ENCODE measurements at regions not wholly inside any gene's neighbourhood (a gene's known extent, or its start where the extent isn't known, plus 50 kb on each side); places are given as distances from the start of the nearest gene placed in this dataset.
"Not testable (repeated sequence)": the region's sequence is repeated elsewhere in the genome, so short reads cannot be mapped to it uniquely, and the experiment has no call there.

- TF ChIP-seq POLR2A (IDR thresholded peaks at IDR 0.05; ENCODE audit: extremely low read depth, insufficient read length) (no peak), MYC (IDR thresholded peaks at IDR 0.05; ENCODE audit: low read depth, low read length) (no peak), CTCF (IDR thresholded peaks at IDR 0.05; ENCODE audit: low read depth, low read length) (no peak)
- TF ChIP-seq, protein P1, sequence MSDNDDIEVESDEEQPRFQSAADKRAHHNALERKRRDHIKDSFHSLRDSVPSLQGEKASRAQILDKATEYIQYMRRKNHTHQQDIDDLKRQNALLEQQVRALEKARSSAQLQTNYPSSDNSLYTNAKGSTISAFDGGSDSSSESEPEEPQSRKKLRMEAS (IDR thresholded peaks at IDR 0.05; ENCODE audit: low read depth, low read length) = no peak
- H3K4me3 ChIP-seq (ENCODE audit: low read depth, low read length) = no peak overlapping the region
- DNase-seq (ENCODE audit: low read depth) = no peak
Observed at GRCh38 chr3:117853923-117854668, 1144.5 kb downstream of the TUSC7 start.

- H3K4me3 ChIP-seq (ENCODE audit: low read depth, low read length) = no peak overlapping the region
- TF ChIP-seq CTCF (IDR thresholded peaks at IDR 0.05; ENCODE audit: low read depth, low read length) (no peak), MYC (IDR thresholded peaks at IDR 0.05; ENCODE audit: low read depth, low read length) (no peak), POLR2A (IDR thresholded peaks at IDR 0.05; ENCODE audit: extremely low read depth, insufficient read length) (no peak)
- TF ChIP-seq, protein P1 (IDR thresholded peaks at IDR 0.05; ENCODE audit: low read depth, low read length) = no peak
- DNase-seq (ENCODE audit: low read depth) = no peak
Observed at GRCh38 chr3:117856354-117856753, 1146.8 kb downstream of the TUSC7 start.

DNA sequence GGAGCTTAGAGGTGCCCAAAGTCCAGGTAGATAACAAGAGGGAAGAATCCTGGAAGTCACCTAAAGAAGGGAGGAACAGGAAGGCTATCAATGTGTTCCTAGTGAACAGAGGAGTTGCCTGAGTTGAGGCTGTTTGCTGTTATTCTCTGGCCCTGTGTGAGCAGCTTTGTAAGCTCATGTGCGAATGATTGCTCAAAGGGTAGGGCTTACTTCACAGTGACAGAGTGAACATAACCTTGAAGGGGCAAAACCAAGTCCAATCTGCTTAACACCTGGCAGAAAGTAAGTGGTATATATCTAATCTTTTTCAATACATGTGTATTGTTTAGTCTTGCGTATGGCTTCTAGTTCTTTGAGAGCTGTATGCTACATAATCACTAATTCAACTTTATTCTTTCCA is 1153.6 kb downstream of the TUSC7 start:
- no peak overlapping the region for H3K4me3 ChIP-seq (ENCODE audit: low read depth, low read length)
- DNase-seq (ENCODE audit: low read depth) = no peak
- TF ChIP-seq POLR2A (IDR thresholded peaks at IDR 0.05; ENCODE audit: extremely low read depth, insufficient read length) (no peak), MYC (IDR thresholded peaks at IDR 0.05; ENCODE audit: low read depth, low read length) (no peak), CTCF (IDR thresholded peaks at IDR 0.05; ENCODE audit: low read depth, low read length) (no peak)
- TF ChIP-seq, protein P1 (IDR thresholded peaks at IDR 0.05; ENCODE audit: low read depth, low read length) = no peak

DNA sequence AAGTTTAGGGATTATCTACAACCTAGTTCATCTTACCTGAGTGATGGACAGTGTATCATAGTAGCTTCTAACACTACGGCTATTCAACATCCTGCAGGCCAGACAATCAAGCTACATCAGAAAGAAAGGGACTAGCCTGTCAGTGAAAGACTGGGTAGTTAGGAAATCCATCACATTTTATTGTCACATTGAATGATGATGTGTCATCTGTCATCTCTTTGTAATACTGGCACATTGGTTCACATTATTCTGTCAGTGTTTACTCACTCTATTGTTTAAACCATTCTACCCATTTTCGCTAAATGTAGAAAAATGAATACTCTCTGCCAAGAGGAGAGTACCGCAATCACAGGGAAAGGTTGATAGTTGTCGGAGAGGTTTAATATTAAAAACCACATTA is 1155.8 kb downstream of the TUSC7 start:
- no peak for DNase-seq (ENCODE audit: low read depth)
- no peak for TF ChIP-seq MYC (IDR thresholded peaks at IDR 0.05; ENCODE audit: low read depth, low read length)
- no peak overlapping the region for H3K4me3 ChIP-seq (ENCODE audit: low read depth, low read length)

- no peak for TF ChIP-seq MYC (IDR thresholded peaks at IDR 0.05; ENCODE audit: low read depth, low read length)
- TF ChIP-seq, protein P1 (IDR thresholded peaks at IDR 0.05; ENCODE audit: low read depth, low read length) = no peak
- no peak for TF ChIP-seq POLR2A (IDR thresholded peaks at IDR 0.05; ENCODE audit: extremely low read depth, insufficient read length)
- no peak for TF ChIP-seq CTCF (IDR thresholded peaks at IDR 0.05; ENCODE audit: low read depth, low read length)
Observed at GRCh38 chr3:117868766-117869165, 1159.2 kb downstream of the TUSC7 start.

GRCh38 chr3:117871934-117872333 is 1162.4 kb downstream of the TUSC7 start:
- no peak for DNase-seq (ENCODE audit: low read depth)
- no peak for TF ChIP-seq MYC (IDR thresholded peaks at IDR 0.05; ENCODE audit: low read depth, low read length)
- no peak for TF ChIP-seq POLR2A (IDR thresholded peaks at IDR 0.05; ENCODE audit: extremely low read depth, insufficient read length)
- no peak for TF ChIP-seq CTCF (IDR thresholded peaks at IDR 0.05; ENCODE audit: low read depth, low read length)
- TF ChIP-seq, protein P1 (IDR thresholded peaks at IDR 0.05; ENCODE audit: low read depth, low read length) = no peak
- no peak overlapping the region for H3K4me3 ChIP-seq (ENCODE audit: low read depth, low read length)

More at GRCh38 chr3:117868766-117869165, 1159.2 kb downstream of the TUSC7 start:
- H3K4me3 ChIP-seq (ENCODE audit: low read depth, low read length) = no peak overlapping the region
- DNase-seq (ENCODE audit: low read depth) = no peak

- H3K4me3 ChIP-seq (ENCODE audit: low read depth, low read length); DNase-seq (ENCODE audit: low read depth): not testable (repeated sequence)
Observed at GRCh38 chr3:117872594-117873248, 1161.9 kb downstream of the IGSF11 start.
